HK-2 (cell line): ENCODE measurements at regions not wholly inside any gene's neighbourhood (a gene's known extent, or its start where the extent isn't known, plus 50 kb on each side); places are given as distances from the start of the nearest gene placed in this dataset.

Experiments
- DNase-seq: peaks from one replicate; pipeline ENCODE4 v3.0.0-alpha.2; 2018; ENCODE audit not compliant: unreplicated experiment

GRCh38 chr12:114253976-114254778, 151.8 kb downstream of the TBX5 start:
- DNase-seq = no peak

GRCh38 chr12:114248527-114248926, 157.4 kb downstream of the TBX5 start:
- no peak for DNase-seq

GRCh38 chr12:114245555-114245954, 160.4 kb downstream of the TBX5 start:
- no peak for DNase-seq

- DNase-seq = no peak
Observed at GRCh38 chr12:114241973-114242434, 163.9 kb downstream of the TBX5 start.

GRCh38 chr12:114240288-114240687, 165.7 kb downstream of the TBX5 start:
- DNase-seq = no peak

GRCh38 chr12:114238808-114239207, 167.1 kb downstream of the TBX5 start:
- DNase-seq = no peak

- DNase-seq = no peak
Observed at GRCh38 chr12:114237230-114237629, 168.7 kb downstream of the TBX5 start.

GRCh38 chr12:114232187-114232586, 173.8 kb downstream of the TBX5 start:
- DNase-seq = no peak

GRCh38 chr12:114229150-114229549, 176.8 kb downstream of the TBX5 start:
- no peak for DNase-seq

- DNase-seq = no peak
Observed at GRCh38 chr12:114226241-114226928, 179.6 kb downstream of the TBX5 start.

- DNase-seq = no peak
Observed at GRCh38 chr12:114221957-114222630, 183.8 kb downstream of the TBX5 start.

- no peak for DNase-seq
Observed at GRCh38 chr12:114221136-114221833, 184.7 kb downstream of the TBX5 start.

GRCh38 chr12:114220311-114220710, 185.6 kb downstream of the TBX5 start:
- DNase-seq = no peak

- DNase-seq = no peak
Observed at GRCh38 chr12:114218136-114218535, 187.8 kb downstream of the TBX5 start.

GRCh38 chr12:114215746-114216145, 190.2 kb downstream of the TBX5 start:
- no peak for DNase-seq

- DNase-seq = no peak
Observed at GRCh38 chr12:114213055-114213581, 192.8 kb downstream of the TBX5 start.

GRCh38 chr12:114209861-114210260, 196.1 kb downstream of the TBX5 start:
- no peak for DNase-seq

- no peak for DNase-seq
Observed at GRCh38 chr12:114206525-114206924, 199.4 kb downstream of the TBX5 start.

GRCh38 chr12:114201794-114202193, 204.2 kb downstream of the TBX5 start:
- no peak for DNase-seq

GRCh38 chr12:114194956-114195355, 211.0 kb downstream of the TBX5 start:
- DNase-seq = no peak

- DNase-seq = no peak
Observed at GRCh38 chr12:114194066-114194465, 211.9 kb downstream of the TBX5 start.

- DNase-seq = no peak
Observed at GRCh38 chr12:114193474-114193873, 212.5 kb downstream of the TBX5 start.
